8988T (cell line): ENCODE measurements at regions not wholly inside any gene's neighbourhood (a gene's known extent, or its start where the extent isn't known, plus 50 kb on each side); places are given as distances from the start of the nearest gene placed in this dataset.

ENCODE experiments used
- DNase-seq: peaks from one replicate; pipeline ENCODE4 v3.0.0; 2011

- DNase-seq, result no peak
Observed at GRCh38 chr16:59249011-59249410, 514.9 kb upstream of the GOT2 start.

GRCh38 chr16:59242556-59242955 is 508.4 kb upstream of the GOT2 start:
- DNase-seq, result no peak

DNA sequence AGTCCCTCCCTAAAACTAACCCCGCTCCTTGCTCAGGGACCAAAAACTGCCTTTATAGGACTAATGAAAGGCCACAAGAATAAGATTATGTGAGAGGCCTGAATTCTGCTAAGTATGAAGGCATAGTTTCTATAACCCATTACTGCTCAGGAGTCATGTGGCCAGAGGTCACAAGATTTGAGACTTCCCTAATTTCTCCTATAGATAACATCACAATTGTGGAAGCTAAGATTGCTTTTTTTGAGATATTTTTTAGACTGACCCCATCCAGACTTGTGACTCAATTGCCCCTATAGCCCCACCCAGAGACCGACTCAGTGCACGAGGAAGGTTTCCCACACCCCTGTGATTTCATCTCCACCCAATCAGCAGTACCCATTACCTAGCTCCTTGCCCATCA is 504.1 kb upstream of the GOT2 start:
- no peak for DNase-seq

GRCh38 chr16:59236804-59237458 is 502.8 kb upstream of the GOT2 start:
- no peak for DNase-seq

- no peak for DNase-seq
Observed at GRCh38 chr16:59224401-59224800, 490.3 kb upstream of the GOT2 start.

- DNase-seq, result no peak
Observed at GRCh38 chr16:59220011-59220410, 485.9 kb upstream of the GOT2 start.

GRCh38 chr16:59216291-59216690 is 482.2 kb upstream of the GOT2 start:
- DNase-seq, result no peak

DNA sequence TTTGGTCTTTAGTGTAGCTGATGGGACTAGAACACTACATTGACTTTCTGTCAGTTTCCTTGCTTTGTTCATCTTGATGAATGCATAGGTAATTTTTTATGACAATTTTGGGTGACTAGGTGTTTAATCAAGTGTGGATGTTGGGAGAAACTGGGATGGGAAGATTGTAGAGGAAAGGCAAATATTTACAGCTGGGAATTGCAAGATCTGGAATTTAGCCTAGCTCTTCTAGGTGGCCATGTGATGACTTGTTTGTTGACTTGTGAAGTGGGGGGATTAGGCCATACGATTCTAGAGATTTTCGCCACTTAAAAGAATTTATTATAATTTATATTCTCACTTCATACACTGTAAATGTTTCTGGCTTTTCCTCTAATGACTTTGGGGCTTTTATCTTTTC is 480.3 kb upstream of the GOT2 start:
- no peak for DNase-seq

- no peak for DNase-seq
Observed at GRCh38 chr16:59213952-59214351, 479.8 kb upstream of the GOT2 start.

- no peak for DNase-seq
Observed at GRCh38 chr16:59212492-59213024, 478.4 kb upstream of the GOT2 start.

DNA sequence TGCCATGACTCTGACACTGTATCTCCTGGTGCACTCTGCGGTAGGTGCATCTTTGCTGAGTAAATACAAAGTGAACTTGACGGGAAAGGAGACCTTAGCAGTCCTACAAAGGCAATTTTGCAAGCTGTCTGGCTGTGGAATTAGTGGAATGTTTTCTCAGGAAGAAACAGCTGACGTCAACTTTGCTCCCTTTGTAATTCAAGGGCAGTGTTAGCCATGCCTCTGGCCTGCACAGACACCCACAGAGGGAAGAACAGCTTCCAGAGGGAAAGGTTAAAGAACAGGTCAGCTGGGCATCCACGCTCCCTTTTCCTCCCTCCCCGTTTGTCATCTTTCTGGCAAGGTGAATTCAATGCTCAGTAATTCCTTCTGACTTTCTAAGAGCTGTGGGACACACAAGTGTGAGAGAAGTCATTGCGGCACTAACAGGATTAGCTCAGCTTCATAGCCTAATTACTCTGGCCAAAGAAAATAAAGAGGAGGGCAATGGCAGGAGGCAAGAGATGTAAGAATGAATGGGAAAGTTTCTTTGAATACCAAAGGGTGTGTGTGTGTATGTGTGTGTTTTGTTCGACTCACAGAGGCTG is 476.9 kb upstream of the GOT2 start:
- no peak for DNase-seq

DNA sequence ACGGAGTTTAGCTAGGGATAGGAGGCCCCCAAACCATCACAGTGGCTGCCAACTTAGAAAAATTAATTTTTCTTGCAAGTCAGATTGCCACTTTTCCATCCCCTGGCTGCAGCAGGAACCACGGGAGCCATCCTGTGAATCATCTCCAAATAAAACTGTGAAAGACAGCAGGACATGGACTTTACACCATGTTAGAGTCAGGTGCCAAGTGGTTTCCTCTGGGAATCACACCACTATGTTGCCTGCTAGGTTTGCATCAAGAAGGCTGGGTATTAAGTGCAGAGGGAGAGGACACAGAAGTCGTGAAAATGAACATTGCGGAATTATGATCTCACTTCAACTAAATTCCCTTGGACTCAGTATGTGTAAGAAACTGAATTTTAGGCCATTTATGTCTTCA is 471.3 kb upstream of the GOT2 start:
- no peak for DNase-seq

GRCh38 chr16:59204589-59204988 is 470.5 kb upstream of the GOT2 start:
- no peak for DNase-seq

- no peak for DNase-seq
Observed at GRCh38 chr16:59202233-59202862, 468.2 kb upstream of the GOT2 start.

DNA sequence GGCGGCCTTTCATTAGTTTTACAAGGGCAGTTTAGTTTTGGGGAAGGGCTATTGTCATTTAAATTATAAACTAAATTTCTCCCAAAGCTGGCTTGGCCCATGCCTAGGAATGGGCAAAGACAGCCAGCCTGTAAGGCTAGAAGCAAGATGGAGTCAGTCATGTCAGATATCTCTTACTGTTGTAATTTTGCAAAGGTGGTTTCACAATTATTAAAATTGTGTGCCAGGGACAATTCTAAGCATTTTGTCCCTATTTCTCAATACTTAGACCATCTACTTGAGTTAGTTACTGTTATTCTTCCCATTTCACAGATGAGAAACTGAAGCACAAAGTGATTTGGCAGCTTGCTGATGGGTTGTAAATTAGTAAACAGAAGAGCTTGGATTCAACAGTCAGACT is 467.7 kb upstream of the GOT2 start:
- DNase-seq, result no peak

DNA sequence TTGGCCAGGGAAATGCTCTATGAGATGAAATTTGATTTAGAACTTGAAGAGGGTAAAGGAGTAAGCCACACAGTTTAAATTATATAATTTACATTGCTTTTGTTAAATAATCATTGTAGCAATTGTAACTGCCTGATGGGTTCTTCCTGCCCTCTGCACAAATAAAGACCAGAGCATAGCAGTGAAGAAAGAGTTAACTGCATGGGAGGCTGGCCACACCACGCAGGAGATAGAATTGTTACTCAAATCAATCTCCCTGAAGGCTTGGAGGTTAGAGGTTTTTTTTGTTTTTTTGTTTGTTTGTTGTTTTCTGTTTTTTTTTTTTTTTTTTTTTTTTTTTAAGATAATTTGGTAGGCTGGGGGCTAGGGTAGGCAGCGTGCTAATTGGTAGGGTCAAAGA is 467.0 kb upstream of the GOT2 start:
- DNase-seq, result no peak

DNA sequence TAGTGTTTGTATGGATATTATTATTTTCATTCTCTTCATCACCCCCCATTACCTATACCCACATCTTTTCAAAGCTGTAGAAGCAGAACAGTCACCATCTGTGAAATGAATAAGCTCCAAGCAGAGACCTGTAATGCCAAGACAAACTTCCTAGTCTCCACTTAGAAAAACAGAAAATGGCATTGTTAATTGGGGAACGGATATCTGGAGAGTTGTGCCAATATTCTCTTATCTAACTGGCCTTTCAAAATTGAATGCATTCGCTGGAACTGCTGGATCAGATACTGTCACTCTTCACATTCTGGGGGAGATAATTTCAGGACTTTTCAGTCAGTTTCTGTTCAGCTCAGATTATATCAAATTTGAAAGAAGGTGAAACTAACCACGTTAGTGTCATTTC is 464.4 kb upstream of the GOT2 start:
- no peak for DNase-seq

DNA sequence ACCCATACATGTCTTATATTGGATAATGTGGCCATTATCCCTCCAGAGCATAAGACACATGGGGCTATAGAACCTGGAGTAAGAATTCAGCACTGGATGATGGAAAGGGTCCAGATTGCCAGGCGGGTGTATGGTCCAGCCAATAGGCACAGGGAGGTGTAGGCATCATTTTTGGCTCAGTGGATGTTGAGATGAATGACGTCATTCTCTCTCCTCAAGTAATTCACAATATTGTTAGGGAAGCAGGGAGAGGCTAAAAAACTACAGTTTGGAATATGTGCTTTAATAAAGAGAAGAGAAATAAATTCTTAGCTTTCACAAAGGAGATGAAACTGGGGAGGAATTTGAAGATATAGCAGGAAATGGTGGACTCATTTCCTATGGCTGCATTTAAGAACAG is 461.1 kb upstream of the GOT2 start:
- DNase-seq, result no peak

DNA sequence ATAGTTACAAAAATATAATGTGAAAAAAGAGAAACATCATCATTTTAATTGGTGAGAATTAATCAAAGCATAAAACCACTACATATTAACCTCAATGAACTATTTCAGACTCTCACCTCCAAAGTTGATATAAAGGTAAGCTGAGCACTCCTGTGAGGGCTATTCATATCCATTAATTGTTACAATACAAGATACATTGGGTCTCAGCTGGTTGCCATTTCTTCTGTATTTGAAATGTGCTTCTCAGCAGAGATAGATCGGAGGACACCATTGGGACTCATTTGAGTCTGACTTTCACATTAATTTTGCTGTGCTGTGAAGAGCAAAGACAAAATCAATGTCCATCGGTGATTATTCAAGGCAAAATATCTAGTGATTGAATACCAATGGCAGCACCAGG is 459.5 kb upstream of the GOT2 start:
- DNase-seq, result no peak

DNA sequence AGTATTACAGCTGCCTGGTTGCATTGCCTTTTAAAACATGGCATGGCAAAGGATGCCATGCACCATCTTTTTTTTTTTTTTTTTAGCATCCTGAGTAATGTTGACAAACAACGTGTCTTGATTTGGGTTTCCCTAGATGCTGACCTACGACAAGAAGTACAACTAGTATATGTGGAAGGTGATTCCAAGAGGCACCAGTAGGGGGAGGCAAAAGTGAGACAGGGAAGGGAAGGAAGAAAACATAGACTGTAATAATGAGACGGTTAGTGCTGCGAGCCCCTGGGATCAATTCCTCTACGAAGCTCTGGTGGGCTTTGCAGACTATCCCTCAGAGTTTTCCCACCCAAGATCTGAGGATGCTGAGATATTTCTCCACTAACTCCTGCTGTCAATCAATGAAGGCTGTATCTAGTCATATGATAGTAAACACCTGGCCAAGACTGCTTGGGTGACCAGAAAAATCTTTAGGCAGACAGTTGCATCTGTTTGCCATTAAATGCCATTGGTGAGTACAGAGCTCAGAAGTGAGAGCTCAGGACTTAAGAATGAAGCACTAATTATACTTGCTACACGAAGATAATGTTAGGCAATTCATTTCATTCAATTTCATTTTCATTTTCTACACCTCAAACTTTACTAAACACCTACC is 458.6 kb upstream of the GOT2 start:
- DNase-seq, result no peak

- no peak for DNase-seq
Observed at GRCh38 chr16:59190731-59191130, 456.6 kb upstream of the GOT2 start.

DNA sequence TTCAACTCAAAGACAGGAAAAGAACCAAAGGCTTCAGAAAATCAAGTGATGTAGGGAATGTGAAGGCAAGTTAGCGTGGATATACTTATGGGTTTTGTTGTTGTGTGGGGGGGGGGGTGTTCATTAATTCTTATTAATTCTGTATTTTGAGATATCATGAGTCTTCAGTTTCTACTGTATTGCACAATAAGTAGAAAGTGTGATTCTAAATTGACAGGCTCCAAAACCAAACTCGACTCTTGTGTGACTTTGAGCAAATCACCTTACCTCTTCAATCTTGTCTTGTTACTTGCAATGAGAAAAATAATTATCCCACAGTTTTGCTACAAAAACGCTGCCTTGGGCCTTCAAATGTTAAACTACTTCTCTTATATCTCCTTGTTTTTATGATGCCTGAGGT is 453.9 kb upstream of the GOT2 start:
- no peak for DNase-seq

DNA sequence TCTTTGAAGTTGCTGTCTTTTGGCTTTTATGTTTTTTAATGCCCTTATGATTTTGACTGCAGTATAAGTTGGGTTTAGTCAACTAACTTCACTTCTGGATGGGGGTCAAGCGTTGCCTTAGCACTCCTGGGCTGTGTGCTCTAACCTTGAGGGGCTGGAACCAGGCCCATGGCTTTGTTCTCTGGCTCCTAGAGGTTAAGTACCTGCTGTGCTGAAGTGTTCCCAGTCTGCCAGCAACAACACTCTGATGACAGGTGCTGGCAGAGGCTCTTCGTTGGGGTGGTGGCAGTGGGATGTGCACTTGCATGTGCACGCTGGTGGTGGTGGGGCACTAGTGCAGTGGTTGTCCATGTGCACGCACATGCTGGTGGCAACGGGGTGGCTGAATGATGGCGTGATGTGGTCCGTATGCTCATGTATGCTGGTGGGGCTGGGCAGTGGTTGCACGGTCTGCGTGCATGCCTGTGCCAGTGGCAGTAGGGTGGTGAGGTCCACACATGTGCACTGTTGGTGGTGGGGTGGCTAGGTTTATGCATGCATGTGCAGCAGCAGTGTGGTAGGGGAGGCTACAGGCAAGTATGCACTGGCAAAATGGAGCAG is 447.8 kb upstream of the GOT2 start:
- DNase-seq, result no peak

DNA sequence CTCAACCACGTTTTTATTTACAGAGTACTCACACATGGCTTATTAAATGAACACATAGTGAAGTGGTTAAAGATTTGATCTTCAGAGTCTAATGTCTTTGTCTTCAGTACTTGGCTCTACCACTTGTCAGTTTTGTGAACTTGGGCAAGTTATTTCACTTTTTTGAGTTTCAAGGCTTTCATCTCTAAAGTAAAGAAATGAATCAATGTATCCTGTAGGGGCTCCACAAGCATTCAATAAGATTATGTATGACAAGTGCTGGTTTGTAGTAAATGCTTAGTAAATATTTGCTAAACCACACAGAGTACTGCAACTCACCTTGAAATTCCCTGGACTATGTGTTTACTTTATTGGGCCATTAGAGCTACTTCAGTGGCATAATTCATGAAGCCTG is 446.0 kb upstream of the GOT2 start:
- DNase-seq, result no peak
